HepG2 (cell line): ENCODE measurements at regions not wholly inside any gene's neighbourhood (a gene's known extent, or its start where the extent isn't known, plus 50 kb on each side); places are given as distances from the start of the nearest gene placed in this dataset.

Experiments
- DMTF1 ChIP-seq: sonication (generic); formaldehyde crosslinking; IDR thresholded peaks from 2 replicates; pipeline ENCODE4 v1.4.0; 2020; ENCODE audit warnings: mild to moderate bottlenecking, missing genetic modification reagents
- HCFC1 ChIP-seq: fragments of 150-350 bp; IDR thresholded peaks from 2 replicates; pipeline ENCODE4 v1.6.1; 2014; ENCODE audit warnings: low read depth, low read length
- HOXA7 ChIP-seq: sonication (generic); formaldehyde crosslinking; IDR thresholded peaks from 2 replicates; pipeline ENCODE4 v1.8.1; 2022; ENCODE audit warnings: mild to moderate bottlenecking, missing genetic modification reagents, moderate library complexity
- HOXD1 ChIP-seq: sonication (generic); formaldehyde crosslinking; IDR thresholded peaks from 2 replicates; pipeline ENCODE4 v1.5.0; 2020; ENCODE audit warnings: missing genetic modification reagents
- MATR3 ChIP-seq: sonication (generic); formaldehyde crosslinking; IDR thresholded peaks from 2 replicates; pipeline ENCODE4 v1.4.0; 2020; ENCODE audit warnings: missing genetic modification reagents
- PHF8 ChIP-seq: sonication (generic); formaldehyde crosslinking; IDR thresholded peaks from 2 replicates; pipeline ENCODE4 v1.5.0; 2020; ENCODE audit warnings: missing genetic modification reagents
- RELA ChIP-seq: sonication (generic); formaldehyde crosslinking; IDR thresholded peaks from 2 replicates; pipeline ENCODE4 v1.4.0; 2020; ENCODE audit warnings: missing genetic modification reagents
- REXO4 ChIP-seq: sonication (generic); formaldehyde crosslinking; IDR thresholded peaks from 2 replicates; pipeline ENCODE4 v1.8.0; 2022; ENCODE audit warnings: missing genetic modification reagents, mild to moderate bottlenecking, borderline replicate concordance
- SETDB1 ChIP-seq: sonication (generic); formaldehyde crosslinking; IDR thresholded peaks from 2 replicates; pipeline ENCODE4 v1.5.1; 2020; ENCODE audit warnings: missing genetic modification reagents, mild to moderate bottlenecking, borderline replicate concordance
- SMARCE1 ChIP-seq: fragments of 450-650 bp; IDR thresholded peaks from 2 replicates; pipeline ENCODE4 v1.6.1; 2017; ENCODE audit warnings: borderline replicate concordance
- SNAI1 ChIP-seq: sonication (generic); formaldehyde crosslinking; IDR thresholded peaks from 2 replicates; pipeline ENCODE4 v1.5.0; 2020; ENCODE audit warnings: mild to moderate bottlenecking, missing genetic modification reagents, borderline replicate concordance
- SP1 ChIP-seq, 2 experiments: fragments of 450-650 bp in 1 of 2; sonication (generic) in 1 of 2; formaldehyde crosslinking in 1 of 2; IDR thresholded peaks; 2 replicates each; pipeline versions ENCODE4 v1.4.0 to v1.6.1; 2016 to 2020; ENCODE audit warnings: missing genetic modification reagents in 1 of 2
- TEF ChIP-seq: sonication (generic); formaldehyde crosslinking; IDR thresholded peaks from 2 replicates; pipeline ENCODE4 v1.5.0; 2020; ENCODE audit warnings: missing genetic modification reagents
- UBTF ChIP-seq: sonication (generic); formaldehyde crosslinking; IDR thresholded peaks from 2 replicates; pipeline ENCODE4 v1.4.0; 2020; ENCODE audit warnings: mild to moderate bottlenecking, missing genetic modification reagents
- ZBTB38 ChIP-seq: sonication (generic); formaldehyde crosslinking; IDR thresholded peaks from 2 replicates; pipeline ENCODE4 v1.5.1; 2020; ENCODE audit warnings: mild to moderate bottlenecking, missing genetic modification reagents
- ZNF224 ChIP-seq: sonication (generic); formaldehyde crosslinking; IDR thresholded peaks from 2 replicates; pipeline ENCODE4 v1.5.0; 2020; ENCODE audit warnings: mild to moderate bottlenecking, missing genetic modification reagents
- ZNF468 ChIP-seq: sonication (generic); formaldehyde crosslinking; IDR thresholded peaks from 2 replicates; pipeline ENCODE4 v1.8.0; 2022; ENCODE audit warnings: mild to moderate bottlenecking, moderate library complexity, missing genetic modification reagents
- ZNF605 ChIP-seq: sonication (generic); formaldehyde crosslinking; IDR thresholded peaks from 2 replicates; pipeline ENCODE4 v1.8.0; 2022; ENCODE audit warnings: mild to moderate bottlenecking, missing genetic modification reagents
- ZNF7 ChIP-seq: IDR thresholded peaks from 2 replicates; pipeline ENCODE4 v1.6.1; 2016; ENCODE audit warnings: missing biosample characterization, missing genetic modification reagents
- ZNF782 ChIP-seq: sonication (generic); formaldehyde crosslinking; IDR thresholded peaks from 2 replicates; pipeline ENCODE4 v1.4.0; 2020; ENCODE audit warnings: missing genetic modification reagents, mild to moderate bottlenecking, borderline replicate concordance
- TF ChIP-seq, protein P1 (sequence below): sonication (generic); formaldehyde crosslinking; IDR thresholded peaks from 2 replicates; pipeline ENCODE4 v1.5.1; 2020; ENCODE audit warnings: missing genetic modification reagents, mild to moderate bottlenecking, borderline replicate concordance
- TF ChIP-seq, protein P2 (sequence below): sonication (generic); formaldehyde crosslinking; IDR thresholded peaks from 2 replicates; pipeline ENCODE4 v1.5.0; 2020; ENCODE audit warnings: missing genetic modification reagents

GRCh38 chr10:25078658-25079431, 62.4 kb downstream of the THNSL1 start (continued):
- TF ChIP-seq PHF8 (CRISPR knock-in tag), result no peak
- no peak for TF ChIP-seq ZNF7 (CRISPR knock-in tag)
- no peak for TF ChIP-seq ZNF468
- TF ChIP-seq TEF (CRISPR knock-in tag), result no peak
- TF ChIP-seq REXO4 (CRISPR knock-in tag), result no peak
- TF ChIP-seq, protein P1, sequence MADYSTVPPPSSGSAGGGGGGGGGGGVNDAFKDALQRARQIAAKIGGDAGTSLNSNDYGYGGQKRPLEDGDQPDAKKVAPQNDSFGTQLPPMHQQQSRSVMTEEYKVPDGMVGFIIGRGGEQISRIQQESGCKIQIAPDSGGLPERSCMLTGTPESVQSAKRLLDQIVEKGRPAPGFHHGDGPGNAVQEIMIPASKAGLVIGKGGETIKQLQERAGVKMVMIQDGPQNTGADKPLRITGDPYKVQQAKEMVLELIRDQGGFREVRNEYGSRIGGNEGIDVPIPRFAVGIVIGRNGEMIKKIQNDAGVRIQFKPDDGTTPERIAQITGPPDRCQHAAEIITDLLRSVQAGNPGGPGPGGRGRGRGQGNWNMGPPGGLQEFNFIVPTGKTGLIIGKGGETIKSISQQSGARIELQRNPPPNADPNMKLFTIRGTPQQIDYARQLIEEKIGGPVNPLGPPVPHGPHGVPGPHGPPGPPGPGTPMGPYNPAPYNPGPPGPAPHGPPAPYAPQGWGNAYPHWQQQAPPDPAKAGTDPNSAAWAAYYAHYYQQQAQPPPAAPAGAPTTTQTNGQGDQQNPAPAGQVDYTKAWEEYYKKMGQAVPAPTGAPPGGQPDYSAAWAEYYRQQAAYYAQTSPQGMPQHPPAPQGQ (CRISPR knock-in tag), result no peak
- TF ChIP-seq SMARCE1, result no peak
- no peak for TF ChIP-seq DMTF1
- TF ChIP-seq HCFC1, result no peak
- no peak for TF ChIP-seq ZBTB38 (CRISPR knock-in tag)
- no peak for TF ChIP-seq ZNF224 (CRISPR knock-in tag)
- TF ChIP-seq, protein P2, sequence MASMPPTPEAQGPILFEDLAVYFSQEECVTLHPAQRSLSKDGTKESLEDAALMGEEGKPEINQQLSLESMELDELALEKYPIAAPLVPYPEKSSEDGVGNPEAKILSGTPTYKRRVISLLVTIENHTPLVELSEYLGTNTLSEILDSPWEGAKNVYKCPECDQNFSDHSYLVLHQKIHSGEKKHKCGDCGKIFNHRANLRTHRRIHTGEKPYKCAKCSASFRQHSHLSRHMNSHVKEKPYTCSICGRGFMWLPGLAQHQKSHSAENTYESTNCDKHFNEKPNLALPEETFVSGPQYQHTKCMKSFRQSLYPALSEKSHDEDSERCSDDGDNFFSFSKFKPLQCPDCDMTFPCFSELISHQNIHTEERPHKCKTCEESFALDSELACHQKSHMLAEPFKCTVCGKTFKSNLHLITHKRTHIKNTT, result no peak
- no peak for TF ChIP-seq UBTF (CRISPR knock-in tag)
- no peak for TF ChIP-seq SP1 (IDR thresholded peaks at IDR 0.05)
- no peak for TF ChIP-seq SP1 (CRISPR knock-in tag; IDR thresholded peaks at IDR 0.05)
- TF ChIP-seq RELA, result no peak
- no peak for TF ChIP-seq SETDB1 (CRISPR knock-in tag)
- TF ChIP-seq ZNF782 (CRISPR knock-in tag), result no peak
- peak; percentile 63; the same call in 1 of the 2 replicates for TF ChIP-seq HOXD1 (CRISPR knock-in tag)
- no peak for TF ChIP-seq SNAI1 (CRISPR knock-in tag)
- no peak for TF ChIP-seq ZNF605 (CRISPR knock-in tag)
- TF ChIP-seq MATR3 (CRISPR knock-in tag), result no peak
- no peak for TF ChIP-seq HOXA7 (CRISPR knock-in tag)
